ENCODE measurements at regions not wholly inside any gene's neighbourhood (a gene's known extent, or its start where the extent isn't known, plus 50 kb on each side); places are given as distances from the start of the nearest gene placed in this dataset.

DNA sequence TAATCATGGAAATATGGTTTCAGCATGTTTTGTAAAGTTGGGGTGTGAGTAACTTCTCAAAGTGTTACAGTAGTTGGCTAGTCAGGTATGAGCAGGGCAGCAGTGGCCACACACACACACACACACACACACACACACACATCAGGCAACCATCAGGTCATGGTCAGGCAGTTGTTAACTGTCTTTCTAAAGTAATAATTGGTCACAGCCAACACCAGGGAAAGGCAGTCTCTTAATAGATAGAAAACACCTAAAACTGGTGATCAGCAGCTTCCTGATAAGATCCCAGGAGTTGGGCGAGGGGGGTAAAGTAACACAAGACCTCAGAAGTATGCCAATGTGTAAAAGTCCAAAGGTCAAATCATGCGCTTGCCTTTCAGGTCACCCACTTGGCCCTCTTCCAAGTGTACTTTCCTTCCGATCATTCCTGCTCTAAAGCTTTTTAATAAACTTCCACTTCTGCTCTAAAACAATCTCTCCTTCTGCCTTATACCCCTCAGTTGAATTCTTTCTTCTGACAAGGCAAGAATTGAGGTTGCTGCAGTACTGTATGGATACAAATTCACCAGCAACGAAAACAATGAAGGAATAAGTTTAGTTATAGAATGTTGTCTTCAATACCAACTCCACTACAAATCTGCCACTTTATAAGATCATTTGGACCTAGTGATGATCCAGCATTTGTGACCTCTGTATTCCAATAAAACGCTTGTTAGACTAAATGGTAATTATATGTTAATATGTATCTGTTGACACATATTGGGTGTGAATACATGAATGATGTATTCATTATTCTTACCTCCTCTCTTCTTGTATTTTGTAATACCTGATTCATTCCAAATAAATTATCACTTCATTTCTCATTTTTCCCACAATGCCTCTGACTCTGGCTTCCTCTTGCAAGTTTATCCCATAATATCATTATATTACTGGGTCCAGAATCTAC lies 254.3 kb downstream of the METTL4 start:
- TF ChIP-seq, protein P1, sequence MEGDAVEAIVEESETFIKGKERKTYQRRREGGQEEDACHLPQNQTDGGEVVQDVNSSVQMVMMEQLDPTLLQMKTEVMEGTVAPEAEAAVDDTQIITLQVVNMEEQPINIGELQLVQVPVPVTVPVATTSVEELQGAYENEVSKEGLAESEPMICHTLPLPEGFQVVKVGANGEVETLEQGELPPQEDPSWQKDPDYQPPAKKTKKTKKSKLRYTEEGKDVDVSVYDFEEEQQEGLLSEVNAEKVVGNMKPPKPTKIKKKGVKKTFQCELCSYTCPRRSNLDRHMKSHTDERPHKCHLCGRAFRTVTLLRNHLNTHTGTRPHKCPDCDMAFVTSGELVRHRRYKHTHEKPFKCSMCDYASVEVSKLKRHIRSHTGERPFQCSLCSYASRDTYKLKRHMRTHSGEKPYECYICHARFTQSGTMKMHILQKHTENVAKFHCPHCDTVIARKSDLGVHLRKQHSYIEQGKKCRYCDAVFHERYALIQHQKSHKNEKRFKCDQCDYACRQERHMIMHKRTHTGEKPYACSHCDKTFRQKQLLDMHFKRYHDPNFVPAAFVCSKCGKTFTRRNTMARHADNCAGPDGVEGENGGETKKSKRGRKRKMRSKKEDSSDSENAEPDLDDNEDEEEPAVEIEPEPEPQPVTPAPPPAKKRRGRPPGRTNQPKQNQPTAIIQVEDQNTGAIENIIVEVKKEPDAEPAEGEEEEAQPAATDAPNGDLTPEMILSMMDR (IDR thresholded peaks at IDR 0.05): no peak
- TF ChIP-seq POLR2A (IDR thresholded peaks at IDR 0.05): no peak
- no peak for TF ChIP-seq EP300 (IDR thresholded peaks at IDR 0.05)

All from stomach (tissue), 4 donors.